Nephron (organoid): ENCODE measurements at regions not wholly inside any gene's neighbourhood (a gene's known extent, or its start where the extent isn't known, plus 50 kb on each side); places are given as distances from the start of the nearest gene placed in this dataset.

Experiments
- H3K27ac Mint-ChIP-seq, 3 experiments: 2 replicates each; pipeline ENCODE4 v1.8.0; 2020; ENCODE audit warnings: mixed read lengths in 3 of 3, mild to moderate bottlenecking in 2 of 3, moderate library complexity in 1 of 3
- H3K27me3 Mint-ChIP-seq: 2 replicates; pipeline ENCODE4 v1.8.0; 2021; ENCODE audit warnings: low read depth, mild to moderate bottlenecking, moderate library complexity, mixed read lengths
- H3K36me3 Mint-ChIP-seq: 2 replicates; pipeline ENCODE4 v1.8.0; 2020; ENCODE audit warnings: low read depth, mixed read lengths
- H3K4me1 Mint-ChIP-seq: 2 replicates; pipeline ENCODE4 v1.8.0; 2020; ENCODE audit warnings: mixed read lengths
- H3K4me3 Mint-ChIP-seq, 3 experiments: 2 replicates each; pipeline ENCODE4 v1.8.0; 2020; ENCODE audit warnings: mild to moderate bottlenecking in 3 of 3, mixed read lengths in 3 of 3, moderate library complexity in 2 of 3
- H3K9me3 Mint-ChIP-seq: 2 replicates; pipeline ENCODE4 v1.8.0; 2020; ENCODE audit warnings: mixed read lengths
- CTCF ChIP-seq, 3 experiments: fragments of 200-600 bp; sonication (generic); IDR thresholded peaks; one replicate each; pipeline ENCODE4 v1.5.0; 2021; ENCODE audit warnings: antibody characterized with exemption in 3 of 3; ENCODE audit not compliant: unreplicated experiment in 3 of 3

- H3K4me1 Mint-ChIP-seq = peaks cover 12% of the 10 kb centered on the region
- no peaks in the 10 kb centered on the region for H3K9me3 Mint-ChIP-seq
- peaks cover 5% of the 10 kb centered on the region for H3K27me3 Mint-ChIP-seq
- no peak for TF ChIP-seq CTCF (IDR thresholded peaks at IDR 0.05; ENCODE audit: unreplicated experiment in 3 of 3)
- no peak overlapping the region for H3K4me3 Mint-ChIP-seq
- no peaks in the 10 kb centered on the region for H3K36me3 Mint-ChIP-seq
- H3K27ac Mint-ChIP-seq = no peak overlapping the region
These were observed 63.2 kb downstream of the NENF start for GRCh38 chr1:212495766-212496494.

- Mint-ChIP-seq H3K27ac (no peak overlapping the region), H3K27me3 (peaks cover 5% of the 10 kb centered on the region), H3K4me3 (no peak overlapping the region), H3K9me3 (no peaks in the 10 kb centered on the region), H3K4me1 (peaks cover 12% of the 10 kb centered on the region), H3K36me3 (no peaks in the 10 kb centered on the region)
- no peak for TF ChIP-seq CTCF (IDR thresholded peaks at IDR 0.05; ENCODE audit: unreplicated experiment in 3 of 3)
These were observed 64.0 kb downstream of the NENF start for GRCh38 chr1:212496682-212497081.

- H3K9me3 Mint-ChIP-seq = no peaks in the 10 kb centered on the region
- H3K27ac Mint-ChIP-seq = no peak overlapping the region
- no peaks in the 10 kb centered on the region for H3K36me3 Mint-ChIP-seq
- H3K4me3 Mint-ChIP-seq = no peak overlapping the region
- H3K4me1 Mint-ChIP-seq = peaks cover 12% of the 10 kb centered on the region
- H3K27me3 Mint-ChIP-seq = peaks cover 5% of the 10 kb centered on the region
- no peak for TF ChIP-seq CTCF (IDR thresholded peaks at IDR 0.05; ENCODE audit: unreplicated experiment in 3 of 3)
These were observed 64.8 kb downstream of the NENF start for GRCh38 chr1:212497553-212497952.

GRCh38 chr1:212498283-212499040 is 65.7 kb downstream of the NENF start:
- no peak overlapping the region for H3K27ac Mint-ChIP-seq

GRCh38 chr1:212500351-212500750 is 67.6 kb downstream of the NENF start:
- peaks cover 5% of the 10 kb centered on the region for H3K27me3 Mint-ChIP-seq
- peaks cover 12% of the 10 kb centered on the region for H3K4me1 Mint-ChIP-seq
- TF ChIP-seq CTCF (IDR thresholded peaks at IDR 0.05; ENCODE audit: unreplicated experiment in 3 of 3) = no peak
- H3K9me3 Mint-ChIP-seq = no peaks in the 10 kb centered on the region
- no peaks in the 10 kb centered on the region for H3K36me3 Mint-ChIP-seq
- H3K27ac Mint-ChIP-seq = no peak overlapping the region
- H3K4me3 Mint-ChIP-seq = no peak overlapping the region

More at GRCh38 chr1:212498283-212499040, 65.7 kb downstream of the NENF start:
- TF ChIP-seq CTCF (IDR thresholded peaks at IDR 0.05; ENCODE audit: unreplicated experiment in 3 of 3) = no peak
- Mint-ChIP-seq H3K36me3 (no peaks in the 10 kb centered on the region), H3K9me3 (no peaks in the 10 kb centered on the region), H3K27me3 (peaks cover 5% of the 10 kb centered on the region), H3K4me3 (no peak overlapping the region), H3K4me1 (peaks cover 12% of the 10 kb centered on the region)
